Thoracic aorta (tissue), 2 donors: ENCODE measurements at regions not wholly inside any gene's neighbourhood (a gene's known extent, or its start where the extent isn't known, plus 50 kb on each side); places are given as distances from the start of the nearest gene placed in this dataset.

Source experiments
- ATAC-seq: fragments of 150-250 bp; one replicate; pipeline ENCODE4 v1.8.0; 2017; ENCODE audit warnings: low read depth; ENCODE audit not compliant: insufficient number of reproducible peaks, low FRiP score
- DNase-seq: peaks from one replicate; pipeline ENCODE4 v3.0.0-alpha.2; 2020; ENCODE audit warnings: low spot score
- H3K27ac ChIP-seq, 2 donors: fragments of 200-600 bp; sonication (generic); 1 replicate in 1 of 2; 2 replicates in 1 of 2; pipeline ENCODE4 v1.5.1; 2016; ENCODE audit warnings: mild to moderate bottlenecking in 2 of 2, moderate library complexity in 2 of 2
- H3K27me3 ChIP-seq: fragments of 200-600 bp; sonication (generic); replicated peaks from 2 replicates; pipeline ENCODE4 v1.6.0; 2016; ENCODE audit warnings: mild to moderate bottlenecking; ENCODE audit not compliant: insufficient read depth
- H3K36me3 ChIP-seq: fragments of 200-600 bp; sonication (generic); one replicate; pipeline ENCODE4 v1.5.1; 2016
- H3K4me1 ChIP-seq, 2 donors: fragments of 200-600 bp; sonication (generic); 1 replicate in 1 of 2; 2 replicates in 1 of 2; pipeline versions ENCODE4 v1.5.1 to v1.6.0; 2016; ENCODE audit warnings: low read depth in 2 of 2, mild to moderate bottlenecking in 1 of 2; ENCODE audit not compliant: control insufficient read depth in 1 of 2
- H3K4me3 ChIP-seq: fragments of 200-600 bp; sonication (generic); 2 replicates; pipeline ENCODE4 v1.5.1; 2016; ENCODE audit warnings: mild to moderate bottlenecking
- H3K9me3 ChIP-seq: fragments of 200-600 bp; sonication (generic); 2 replicates; pipeline ENCODE4 v1.5.1; 2016
- TF ChIP-seq, protein P1 (sequence below): fragments of 200-600 bp; sonication (generic); IDR thresholded peaks from one replicate; pipeline ENCODE4 v1.5.1; 2019; ENCODE audit warnings: antibody characterized with exemption

DNA sequence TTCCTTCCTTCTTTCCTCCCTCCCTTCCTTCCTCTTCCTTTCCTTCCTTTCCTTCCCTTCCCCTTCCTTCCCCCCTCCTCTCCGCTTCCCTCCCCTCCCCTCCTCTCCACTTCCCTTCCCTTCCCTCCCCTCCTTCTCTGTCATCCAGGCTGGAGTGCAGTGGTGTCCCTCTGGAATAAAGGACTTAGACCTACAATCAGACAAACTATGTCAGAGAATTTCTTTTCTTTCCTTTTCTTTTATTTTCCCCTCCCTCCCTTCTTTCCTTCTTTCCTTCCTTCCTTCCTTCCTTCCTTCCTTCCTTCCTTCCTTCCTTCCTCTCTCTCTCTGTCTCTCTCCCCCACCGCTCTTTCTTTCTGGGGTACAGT is 242.2 kb downstream of the GATA3 start:
- no peaks in the 10 kb centered on the region for H3K27me3 ChIP-seq
- no peaks in the 10 kb centered on the region for H3K36me3 ChIP-seq
- DNase-seq = no peak
- no peaks in the 10 kb centered on the region for H3K4me1 ChIP-seq
- no peak for ATAC-seq
- no peak overlapping the region for H3K27ac ChIP-seq
- TF ChIP-seq, protein P1, sequence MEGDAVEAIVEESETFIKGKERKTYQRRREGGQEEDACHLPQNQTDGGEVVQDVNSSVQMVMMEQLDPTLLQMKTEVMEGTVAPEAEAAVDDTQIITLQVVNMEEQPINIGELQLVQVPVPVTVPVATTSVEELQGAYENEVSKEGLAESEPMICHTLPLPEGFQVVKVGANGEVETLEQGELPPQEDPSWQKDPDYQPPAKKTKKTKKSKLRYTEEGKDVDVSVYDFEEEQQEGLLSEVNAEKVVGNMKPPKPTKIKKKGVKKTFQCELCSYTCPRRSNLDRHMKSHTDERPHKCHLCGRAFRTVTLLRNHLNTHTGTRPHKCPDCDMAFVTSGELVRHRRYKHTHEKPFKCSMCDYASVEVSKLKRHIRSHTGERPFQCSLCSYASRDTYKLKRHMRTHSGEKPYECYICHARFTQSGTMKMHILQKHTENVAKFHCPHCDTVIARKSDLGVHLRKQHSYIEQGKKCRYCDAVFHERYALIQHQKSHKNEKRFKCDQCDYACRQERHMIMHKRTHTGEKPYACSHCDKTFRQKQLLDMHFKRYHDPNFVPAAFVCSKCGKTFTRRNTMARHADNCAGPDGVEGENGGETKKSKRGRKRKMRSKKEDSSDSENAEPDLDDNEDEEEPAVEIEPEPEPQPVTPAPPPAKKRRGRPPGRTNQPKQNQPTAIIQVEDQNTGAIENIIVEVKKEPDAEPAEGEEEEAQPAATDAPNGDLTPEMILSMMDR = no peak
- H3K9me3 ChIP-seq = no peaks in the 10 kb centered on the region
- H3K4me3 ChIP-seq = no peak overlapping the region

- TF ChIP-seq, protein P1 = no peak
- ATAC-seq (no peak), DNase-seq (no peak)
- Histone ChIP-seq H3K27me3 (no peaks in the 10 kb centered on the region), H3K4me3 (no peak overlapping the region), H3K36me3 (no peaks in the 10 kb centered on the region), H3K9me3 (no peaks in the 10 kb centered on the region), H3K4me1 (no peaks in the 10 kb centered on the region), H3K27ac (no peak overlapping the region)
Measured at GRCh38 chr10:8297107-8297506, 242.6 kb downstream of the GATA3 start.

DNA sequence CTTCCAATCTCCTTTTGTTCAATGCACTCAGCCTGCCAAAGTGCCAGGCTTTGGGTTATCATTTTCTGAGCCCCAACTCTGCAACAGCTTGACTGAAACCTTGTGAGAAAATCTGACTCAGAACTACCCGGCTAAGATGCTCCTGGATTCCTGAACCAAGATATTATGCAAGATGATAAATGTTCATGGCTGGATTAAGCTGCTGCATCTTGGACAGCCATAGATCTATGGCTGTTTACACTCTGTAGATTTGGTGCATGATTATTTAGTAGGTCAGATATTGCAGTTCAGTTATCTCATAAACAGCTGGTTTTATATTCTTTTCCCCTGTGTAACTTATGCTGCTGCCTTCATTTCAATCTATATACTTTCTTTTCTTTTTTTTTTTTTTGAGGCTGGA is 243.5 kb downstream of the GATA3 start:
- Histone ChIP-seq H3K36me3 (no peaks in the 10 kb centered on the region), H3K4me3 (no peak overlapping the region), H3K9me3 (no peaks in the 10 kb centered on the region), H3K27ac (no peak overlapping the region), H3K4me1 (no peaks in the 10 kb centered on the region), H3K27me3 (no peaks in the 10 kb centered on the region)
- TF ChIP-seq, protein P1 = no peak
- no peak for ATAC-seq
- DNase-seq = no peak

DNA sequence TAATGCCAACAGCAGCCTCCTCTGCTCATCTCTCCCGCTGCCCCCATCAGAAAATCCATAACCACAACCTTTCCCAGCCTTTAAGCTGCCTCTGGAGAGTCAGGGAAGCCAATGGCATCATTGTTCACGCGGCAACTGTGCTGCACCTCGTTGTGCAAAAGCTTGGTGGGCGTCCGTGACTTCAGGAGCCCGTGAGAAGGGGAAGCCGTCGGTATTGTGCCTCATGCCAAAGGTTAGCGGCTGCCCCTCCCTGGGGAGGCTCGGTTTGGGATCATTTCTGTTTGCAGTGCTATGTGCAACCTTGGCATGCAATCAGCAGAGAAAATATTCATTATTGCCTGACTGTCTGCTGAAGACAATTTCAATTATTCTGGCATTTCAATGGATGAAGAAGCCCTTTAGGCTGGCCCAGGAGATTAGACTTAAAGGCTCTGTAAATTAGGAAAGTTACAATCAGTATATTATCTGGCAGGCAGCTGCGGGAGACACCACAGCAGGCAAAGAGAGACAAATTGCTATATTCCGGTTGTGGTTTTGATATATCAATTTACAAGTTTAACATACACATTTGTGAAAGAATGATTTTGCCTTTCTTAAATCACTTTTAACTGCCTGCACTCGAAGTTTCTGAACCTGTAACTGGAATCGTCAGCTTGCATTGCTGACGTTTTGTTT is 244.5 kb downstream of the GATA3 start:
- H3K27ac ChIP-seq = no peak overlapping the region
- no peaks in the 10 kb centered on the region for H3K4me1 ChIP-seq
- H3K4me3 ChIP-seq = no peak overlapping the region
- H3K9me3 ChIP-seq = no peaks in the 10 kb centered on the region
- ATAC-seq (no peak), DNase-seq (no peak)
- H3K27me3 ChIP-seq = no peaks in the 10 kb centered on the region
- TF ChIP-seq, protein P1 = no peak
- no peaks in the 10 kb centered on the region for H3K36me3 ChIP-seq

- ATAC-seq (no peak), DNase-seq (no peak)
- Histone ChIP-seq H3K4me1 (no peaks in the 10 kb centered on the region), H3K4me3 (no peak overlapping the region), H3K9me3 (no peaks in the 10 kb centered on the region), H3K27ac (no peak overlapping the region), H3K27me3 (no peaks in the 10 kb centered on the region), H3K36me3 (no peaks in the 10 kb centered on the region)
- TF ChIP-seq, protein P1 = no peak
Measured at GRCh38 chr10:8300925-8301324, 246.4 kb downstream of the GATA3 start.
